GM21825 (cell line): ENCODE measurements at regions not wholly inside any gene's neighbourhood (a gene's known extent, or its start where the extent isn't known, plus 50 kb on each side); places are given as distances from the start of the nearest gene placed in this dataset.
"Not testable (repeated sequence)": the region's sequence is repeated elsewhere in the genome, so short reads cannot be mapped to it uniquely, and the experiment has no call there.

Experiments used
- ATAC-seq: cut with Tn5 transposase; IDR thresholded peaks from one replicate; pipeline ENCODE4 v1.9.1; 2021; ENCODE audit warnings: mild to moderate bottlenecking, moderate library complexity; ENCODE audit not compliant: unreplicated experiment

- no peak for ATAC-seq
These were observed 271.4 kb downstream of the ALDH8A1 start for GRCh38 chr6:134678436-134678889.

- ATAC-seq, result no peak
These were observed 273.3 kb downstream of the ALDH8A1 start for GRCh38 chr6:134676307-134677281.

- no peak for ATAC-seq
These were observed 274.5 kb downstream of the ALDH8A1 start for GRCh38 chr6:134675110-134676054.

GRCh38 chr6:134674562-134674961, 275.3 kb downstream of the ALDH8A1 start:
- ATAC-seq, result no peak

GRCh38 chr6:134669485-134669884, 280.4 kb downstream of the ALDH8A1 start:
- ATAC-seq, result no peak

- ATAC-seq, result no peak
These were observed 282.8 kb downstream of the ALDH8A1 start for GRCh38 chr6:134667111-134667510.

GRCh38 chr6:134666125-134666524, 283.8 kb downstream of the ALDH8A1 start:
- ATAC-seq, result no peak

GRCh38 chr6:134665029-134665723, 284.7 kb downstream of the ALDH8A1 start:
- ATAC-seq, result no peak

GRCh38 chr6:134663800-134664535, 285.9 kb downstream of the ALDH8A1 start:
- no peak for ATAC-seq

GRCh38 chr6:134663356-134663755, 286.5 kb downstream of the ALDH8A1 start:
- ATAC-seq, result no peak

GRCh38 chr6:134662077-134662700, 287.7 kb downstream of the ALDH8A1 start:
- no peak for ATAC-seq

- not testable (repeated sequence) for ATAC-seq
These were observed 290.0 kb downstream of the ALDH8A1 start for GRCh38 chr6:134659885-134660284.

- no peak for ATAC-seq
These were observed 291.3 kb downstream of the ALDH8A1 start for GRCh38 chr6:134658596-134658995.

GRCh38 chr6:134657751-134658527, 292.0 kb downstream of the ALDH8A1 start:
- no peak for ATAC-seq

- ATAC-seq, result no peak
These were observed 292.6 kb downstream of the ALDH8A1 start for GRCh38 chr6:134657343-134657742.

- no peak for ATAC-seq
These were observed 295.1 kb downstream of the ALDH8A1 start for GRCh38 chr6:134654751-134655150.

- ATAC-seq, result no peak
These were observed 298.4 kb downstream of the ALDH8A1 start for GRCh38 chr6:134651519-134651918.

- no peak for ATAC-seq
These were observed 302.0 kb downstream of the ALDH8A1 start for GRCh38 chr6:134647861-134648260.

GRCh38 chr6:134642819-134643218, 307.1 kb downstream of the ALDH8A1 start:
- ATAC-seq, result no peak
